Esophagus muscularis mucosa (tissue), 4 donors: ENCODE measurements at regions not wholly inside any gene's neighbourhood (a gene's known extent, or its start where the extent isn't known, plus 50 kb on each side); places are given as distances from the start of the nearest gene placed in this dataset.

Experiments
- CTCF ChIP-seq, 3 experiments: fragments of 200-600 bp in 2 of 3; fragments of 450-650 bp in 1 of 3; sonication (generic) in 2 of 3; IDR thresholded peaks; one replicate each; pipeline ENCODE4 v1.5.1; 2017 to 2019; ENCODE audit warnings: antibody characterized with exemption in 3 of 3, mild to moderate bottlenecking in 2 of 3, moderate library complexity in 1 of 3
- EP300 ChIP-seq: sonication (generic); formaldehyde crosslinking; IDR thresholded peaks from one replicate; pipeline ENCODE4 v1.6.1; 2017; ENCODE audit warnings: antibody characterized with exemption
- POLR2A ChIP-seq: fragments of 450-650 bp; IDR thresholded peaks from one replicate; pipeline ENCODE4 v1.6.1; 2017; ENCODE audit warnings: antibody characterized with exemption, moderate library complexity, mild to moderate bottlenecking, low read depth
- POLR2AphosphoS5 ChIP-seq, 2 donors: sonication (generic); formaldehyde crosslinking; IDR thresholded peaks; one replicate each; pipeline ENCODE4 v1.6.1; 2017; ENCODE audit warnings: antibody characterized with exemption in 2 of 2

- TF ChIP-seq CTCF (IDR thresholded peaks at IDR 0.05) = no peak
- no peak for TF ChIP-seq POLR2A
- TF ChIP-seq EP300 = no peak
- TF ChIP-seq POLR2AphosphoS5 (IDR thresholded peaks at IDR 0.05) = no peak
Measured at GRCh38 chr11:34775417-34775888, 140.7 kb downstream of the APIP start.
